ENCODE measurements at regions not wholly inside any gene's neighbourhood (a gene's known extent, or its start where the extent isn't known, plus 50 kb on each side); places are given as distances from the start of the nearest gene placed in this dataset.

DNA sequence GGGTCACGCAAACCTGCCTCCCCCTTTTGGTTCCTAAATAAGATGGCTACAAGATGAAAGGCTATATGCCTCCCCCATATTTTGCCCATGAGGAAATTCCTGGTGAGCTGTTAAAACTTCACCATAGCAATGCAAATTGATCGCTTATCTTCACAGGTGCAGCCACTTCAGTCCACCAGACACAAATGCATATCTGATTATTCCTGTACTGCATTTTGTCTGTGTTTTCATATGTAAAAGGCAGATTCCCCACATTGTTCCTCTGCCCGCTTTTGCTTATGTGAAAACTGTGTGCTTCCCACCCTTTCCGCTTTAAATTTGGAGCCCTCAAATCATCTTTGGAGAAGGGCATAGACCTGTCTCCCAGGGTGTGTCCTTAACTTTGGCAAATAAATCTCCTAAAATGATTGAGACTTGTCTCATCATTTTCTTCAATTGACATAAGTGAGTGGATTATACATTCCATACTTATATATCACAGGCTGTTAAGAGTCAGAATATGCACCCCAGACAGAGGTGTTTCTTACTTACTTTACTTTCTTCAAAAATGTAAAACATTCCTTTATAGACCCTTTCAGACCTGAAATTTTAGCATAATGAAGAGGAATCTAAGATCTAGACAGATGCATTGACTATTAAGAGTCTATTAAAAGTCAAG lies 116.4 kb downstream of the CASP12 start:
- TF ChIP-seq, protein P1, sequence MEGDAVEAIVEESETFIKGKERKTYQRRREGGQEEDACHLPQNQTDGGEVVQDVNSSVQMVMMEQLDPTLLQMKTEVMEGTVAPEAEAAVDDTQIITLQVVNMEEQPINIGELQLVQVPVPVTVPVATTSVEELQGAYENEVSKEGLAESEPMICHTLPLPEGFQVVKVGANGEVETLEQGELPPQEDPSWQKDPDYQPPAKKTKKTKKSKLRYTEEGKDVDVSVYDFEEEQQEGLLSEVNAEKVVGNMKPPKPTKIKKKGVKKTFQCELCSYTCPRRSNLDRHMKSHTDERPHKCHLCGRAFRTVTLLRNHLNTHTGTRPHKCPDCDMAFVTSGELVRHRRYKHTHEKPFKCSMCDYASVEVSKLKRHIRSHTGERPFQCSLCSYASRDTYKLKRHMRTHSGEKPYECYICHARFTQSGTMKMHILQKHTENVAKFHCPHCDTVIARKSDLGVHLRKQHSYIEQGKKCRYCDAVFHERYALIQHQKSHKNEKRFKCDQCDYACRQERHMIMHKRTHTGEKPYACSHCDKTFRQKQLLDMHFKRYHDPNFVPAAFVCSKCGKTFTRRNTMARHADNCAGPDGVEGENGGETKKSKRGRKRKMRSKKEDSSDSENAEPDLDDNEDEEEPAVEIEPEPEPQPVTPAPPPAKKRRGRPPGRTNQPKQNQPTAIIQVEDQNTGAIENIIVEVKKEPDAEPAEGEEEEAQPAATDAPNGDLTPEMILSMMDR (IDR thresholded peaks at IDR 0.05; ENCODE audit: low read length): no peak
- TF ChIP-seq EZH2 (optimal IDR thresholded peaks at IDR 0.05; ENCODE audit: low read depth, low read length): no peak
- TF ChIP-seq EZH2phosphoT487 (IDR thresholded peaks at IDR 0.05; ENCODE audit: low read length): no peak
